PC-9 (cell line): ENCODE measurements at regions not wholly inside any gene's neighbourhood (a gene's known extent, or its start where the extent isn't known, plus 50 kb on each side); places are given as distances from the start of the nearest gene placed in this dataset.

Experiments used
- EZH2 ChIP-seq: fragments of 200-600 bp; sonication (generic); IDR thresholded peaks from 2 replicates; pipeline ENCODE4 v1.8.0; 2017; ENCODE audit warnings: antibody characterized with exemption, low read depth
- TF ChIP-seq, protein P1 (sequence below): fragments of 200-600 bp; sonication (generic); conservative IDR thresholded peaks from 2 replicates; pipeline ENCODE4 v1.6.1; 2017; ENCODE audit warnings: mixed run types, antibody characterized with exemption, mild to moderate bottlenecking, moderate library complexity

DNA sequence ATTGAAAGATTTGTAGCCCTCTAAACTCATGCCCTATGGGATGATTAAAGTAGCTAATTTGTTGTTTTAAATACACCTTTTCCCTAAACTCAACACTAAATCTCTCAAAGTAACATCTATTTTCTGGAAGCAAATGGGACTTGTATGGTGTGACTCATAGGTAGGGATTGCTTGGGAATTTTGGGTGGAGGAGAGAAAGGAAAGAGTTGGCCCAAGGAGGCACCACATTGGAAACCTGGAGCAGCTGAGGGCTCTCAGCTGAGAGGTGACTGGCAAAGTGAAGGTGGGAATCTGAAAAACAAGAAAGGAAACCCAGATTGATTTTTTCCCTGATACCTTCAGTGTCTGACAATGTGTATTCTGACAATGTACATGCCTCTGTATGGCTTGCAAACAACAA is 114.8 kb upstream of the PRICKLE1 start:
- TF ChIP-seq, protein P1, sequence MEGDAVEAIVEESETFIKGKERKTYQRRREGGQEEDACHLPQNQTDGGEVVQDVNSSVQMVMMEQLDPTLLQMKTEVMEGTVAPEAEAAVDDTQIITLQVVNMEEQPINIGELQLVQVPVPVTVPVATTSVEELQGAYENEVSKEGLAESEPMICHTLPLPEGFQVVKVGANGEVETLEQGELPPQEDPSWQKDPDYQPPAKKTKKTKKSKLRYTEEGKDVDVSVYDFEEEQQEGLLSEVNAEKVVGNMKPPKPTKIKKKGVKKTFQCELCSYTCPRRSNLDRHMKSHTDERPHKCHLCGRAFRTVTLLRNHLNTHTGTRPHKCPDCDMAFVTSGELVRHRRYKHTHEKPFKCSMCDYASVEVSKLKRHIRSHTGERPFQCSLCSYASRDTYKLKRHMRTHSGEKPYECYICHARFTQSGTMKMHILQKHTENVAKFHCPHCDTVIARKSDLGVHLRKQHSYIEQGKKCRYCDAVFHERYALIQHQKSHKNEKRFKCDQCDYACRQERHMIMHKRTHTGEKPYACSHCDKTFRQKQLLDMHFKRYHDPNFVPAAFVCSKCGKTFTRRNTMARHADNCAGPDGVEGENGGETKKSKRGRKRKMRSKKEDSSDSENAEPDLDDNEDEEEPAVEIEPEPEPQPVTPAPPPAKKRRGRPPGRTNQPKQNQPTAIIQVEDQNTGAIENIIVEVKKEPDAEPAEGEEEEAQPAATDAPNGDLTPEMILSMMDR: no peak
- no peak for TF ChIP-seq EZH2
